Prostate gland (tissue), 2 donors: ENCODE measurements at regions not wholly inside any gene's neighbourhood (a gene's known extent, or its start where the extent isn't known, plus 50 kb on each side); places are given as distances from the start of the nearest gene placed in this dataset.

Experiments
- DNase-seq: peaks from one replicate; pipeline ENCODE4 v3.0.0-alpha.2; 2019; ENCODE audit warnings: low spot score
- H3K27ac ChIP-seq, 2 donors: fragments of 200-600 bp; sonication (generic); 2 replicates each; pipeline ENCODE4 v1.5.1; 2017 to 2019
- H3K27me3 ChIP-seq: fragments of 200-600 bp; sonication (generic); replicated peaks from 2 replicates; pipeline ENCODE4 v1.5.1; 2019; ENCODE audit not compliant: insufficient read depth
- H3K36me3 ChIP-seq, 2 donors: fragments of 200-600 bp; sonication (generic); 1 replicate in 1 of 2; 2 replicates in 1 of 2; pipeline versions ENCODE4 v1.5.1 to v1.8.1; 2017 to 2019
- H3K4me1 ChIP-seq: fragments of 200-600 bp; sonication (generic); replicated peaks from 2 replicates; pipeline ENCODE4 v1.5.1; 2019
- H3K4me3 ChIP-seq, 2 donors: fragments of 200-600 bp; sonication (generic); 2 replicates each; pipeline ENCODE4 v1.5.1; 2017 to 2019
- H3K9me3 ChIP-seq: fragments of 200-600 bp; sonication (generic); 2 replicates; pipeline ENCODE4 v1.5.1; 2017
- CTCF ChIP-seq, 4 experiments: fragments of 200-600 bp in 2 of 4; fragments of 450-650 bp in 2 of 4; sonication (generic) in 2 of 4; IDR thresholded peaks; 1 replicate in 3 of 4; 2 replicates in 1 of 4; pipeline ENCODE4 v1.5.1; 2016 to 2019; ENCODE audit warnings: antibody characterized with exemption in 4 of 4, mild to moderate bottlenecking in 2 of 4, moderate library complexity in 2 of 4
- POLR2A ChIP-seq: fragments of 450-650 bp; IDR thresholded peaks from one replicate; pipeline ENCODE4 v1.6.1; 2016; ENCODE audit warnings: antibody characterized with exemption, mild to moderate bottlenecking
- POLR2AphosphoS5 ChIP-seq: sonication (generic); formaldehyde crosslinking; IDR thresholded peaks from one replicate; pipeline ENCODE4 v1.6.1; 2017; ENCODE audit warnings: antibody characterized with exemption
- WGBS: methylation state at CpG from one replicate; pipeline ENCODE4 v1.1.5; 2018; 5-methylcytosine and 5-hydroxymethylcytosine counted together
- intact Hi-C: fragments of 100-400 bp; cut with DNase I; formaldehyde crosslinking; loops from one replicate; pipeline ENCODE4 v1.14.2; 2022

- H3K9me3 ChIP-seq, result no peaks in the 10 kb centered on the region
- no peaks in the 10 kb centered on the region for H3K4me1 ChIP-seq
- WGBS, result 96% methylated on average over 3 of the region's 3 CpGs
- intact Hi-C loops, result no loop called here
- H3K27me3 ChIP-seq, result no peaks in the 10 kb centered on the region
- no peak for DNase-seq
- no peak overlapping the region for H3K27ac ChIP-seq
- TF ChIP-seq POLR2AphosphoS5, result no peak
- no peak overlapping the region for H3K4me3 ChIP-seq
- no peaks in the 10 kb centered on the region for H3K36me3 ChIP-seq
Observed at GRCh38 chr3:25992606-25993005, 202.7 kb downstream of the OXSM start.

DNA sequence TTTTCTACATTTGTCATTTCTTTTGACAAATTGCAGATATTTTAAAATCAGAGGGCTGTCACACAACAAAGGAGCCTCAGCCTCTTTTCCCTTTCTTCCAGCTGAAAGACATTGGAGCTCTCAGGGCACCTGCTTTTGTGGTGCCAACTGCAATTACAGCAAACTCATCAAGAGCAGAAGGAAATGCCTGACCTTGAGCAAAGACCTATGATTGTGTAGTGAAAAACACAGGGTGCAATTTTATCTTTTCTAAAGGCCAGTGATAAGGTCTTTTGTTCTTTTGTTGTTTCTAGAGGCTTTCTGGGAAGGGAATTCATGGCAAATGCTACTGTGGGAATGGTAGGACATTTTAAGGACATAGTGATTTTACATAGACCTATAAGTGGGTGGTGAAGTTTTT, 214.3 kb downstream of the OXSM start:
- Histone ChIP-seq H3K4me3 (no peak overlapping the region), H3K27ac (no peak overlapping the region), H3K27me3 (no peaks in the 10 kb centered on the region), H3K36me3 (no peaks in the 10 kb centered on the region), H3K4me1 (no peaks in the 10 kb centered on the region), H3K9me3 (no peaks in the 10 kb centered on the region)
- TF ChIP-seq CTCF (IDR thresholded peaks at IDR 0.05), result no peak
- intact Hi-C loops, result no loop called here
- DNase-seq, result no peak

DNA sequence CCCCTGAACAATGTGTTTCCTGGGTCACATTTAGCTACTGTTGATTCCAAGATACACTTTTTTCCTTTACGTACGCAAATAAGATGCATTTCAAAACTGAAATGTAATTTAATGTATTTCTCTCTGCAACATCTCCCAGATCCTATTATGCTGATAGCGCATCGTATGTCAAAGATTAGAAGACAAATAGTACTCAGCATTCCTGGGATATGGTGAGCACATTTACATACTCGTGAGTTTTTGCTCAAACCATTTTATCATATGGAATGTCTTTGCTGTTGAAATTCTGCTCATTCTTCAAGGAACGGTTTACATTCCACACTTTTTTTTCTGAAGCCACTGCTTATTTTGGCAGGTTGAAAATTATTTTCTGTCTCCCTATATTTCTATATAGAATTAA, 221.4 kb downstream of the OXSM start:
- intact Hi-C loops, result no loop called here
- 76% methylated on average over 6 of the region's 6 CpGs for WGBS
- Histone ChIP-seq H3K27ac (no peak overlapping the region), H3K27me3 (no peaks in the 10 kb centered on the region), H3K4me3 (no peak overlapping the region), H3K9me3 (no peaks in the 10 kb centered on the region), H3K4me1 (no peaks in the 10 kb centered on the region), H3K36me3 (no peaks in the 10 kb centered on the region)
- TF ChIP-seq POLR2A, result no peak
- TF ChIP-seq POLR2AphosphoS5, result no peak
- TF ChIP-seq CTCF (IDR thresholded peaks at IDR 0.05), result no peak
- DNase-seq, result no peak

DNA sequence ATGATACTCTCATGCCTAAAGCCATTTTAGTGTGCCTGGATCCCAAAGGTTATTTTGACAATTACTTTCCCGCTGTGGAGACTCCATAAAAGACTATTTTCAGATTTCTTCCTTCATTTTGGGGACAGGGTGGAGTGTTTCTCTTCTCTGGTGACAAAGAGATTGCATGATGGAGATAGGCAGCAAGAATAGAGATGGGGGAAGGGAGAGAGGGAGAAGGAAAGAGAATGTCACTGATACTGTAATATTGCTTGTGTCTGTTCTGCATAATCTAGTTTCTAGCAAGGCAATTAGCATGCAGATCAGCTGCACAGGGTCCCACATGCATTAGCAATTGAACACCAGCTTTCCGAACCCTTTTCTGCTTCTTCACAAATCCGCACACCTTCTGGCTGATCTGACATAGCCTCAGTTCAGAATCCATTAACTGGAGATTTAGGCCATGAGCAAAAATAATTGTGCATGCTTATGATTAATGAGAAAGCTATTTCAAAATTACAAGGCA, 222.4 kb downstream of the OXSM start:
- no peak for DNase-seq
- Histone ChIP-seq H3K4me1 (no peaks in the 10 kb centered on the region), H3K4me3 (no peak overlapping the region), H3K9me3 (no peaks in the 10 kb centered on the region), H3K36me3 (no peaks in the 10 kb centered on the region), H3K27ac (no peak overlapping the region), H3K27me3 (no peaks in the 10 kb centered on the region)
- intact Hi-C loops, result no loop called here
- TF ChIP-seq CTCF (IDR thresholded peaks at IDR 0.05) (no peak), POLR2A (no peak), POLR2AphosphoS5 (no peak)
- WGBS, result 91% methylated on average over 3 of the region's 3 CpGs

DNA sequence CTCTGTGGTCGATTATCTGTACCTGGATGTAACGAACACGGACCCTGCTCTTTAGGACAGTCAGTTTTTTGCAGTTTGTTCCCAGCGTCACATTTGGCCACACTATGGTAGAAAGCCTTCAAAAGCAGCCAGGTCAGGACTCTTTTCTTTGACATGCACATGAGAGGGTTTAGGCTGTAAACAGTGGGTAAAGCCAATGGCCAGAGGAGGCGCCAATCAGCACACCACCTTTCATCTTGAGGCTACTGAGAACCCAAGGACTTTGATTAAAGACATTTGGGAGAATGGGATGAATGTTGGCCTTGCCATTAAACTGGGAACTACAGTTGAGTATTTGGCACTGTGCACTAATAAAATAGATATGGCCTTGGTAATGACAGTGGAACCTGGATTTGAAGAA, 225.9 kb downstream of the OXSM start:
- no peak overlapping the region for H3K4me3 ChIP-seq
- H3K27ac ChIP-seq, result no peak overlapping the region
- H3K36me3 ChIP-seq, result no peaks in the 10 kb centered on the region
- WGBS, result 87% methylated on average over 5 of the region's 5 CpGs
- H3K4me1 ChIP-seq, result no peaks in the 10 kb centered on the region
- DNase-seq, result no peak
- TF ChIP-seq CTCF (IDR thresholded peaks at IDR 0.05) (no peak), POLR2A (no peak), POLR2AphosphoS5 (no peak)
- H3K27me3 ChIP-seq, result no peaks in the 10 kb centered on the region
- intact Hi-C loops, result no loop called here
- no peaks in the 10 kb centered on the region for H3K9me3 ChIP-seq
